ENCODE measurements at regions not wholly inside any gene's neighbourhood (a gene's known extent, or its start where the extent isn't known, plus 50 kb on each side); places are given as distances from the start of the nearest gene placed in this dataset.

- H3K27ac ChIP-seq (ENCODE audit: low read length), result no peak overlapping the region
- no peaks in the 10 kb centered on the region for H3K9me2 ChIP-seq (replicated peaks; ENCODE audit: insufficient read depth, low read length)
- no peak for DNase-seq
- no peaks in the 10 kb centered on the region for H4K20me1 ChIP-seq (ENCODE audit: insufficient read depth, low read length)
- no peaks in the 10 kb centered on the region for H3K4me1 ChIP-seq (ENCODE audit: low read length)
- H3K79me2 ChIP-seq (ENCODE audit: low read length), result no peaks in the 10 kb centered on the region
- TF ChIP-seq CTCF (IDR thresholded peaks at IDR 0.05; ENCODE audit: low read length) (no peak), EZH2phosphoT487 (IDR thresholded peaks at IDR 0.05; ENCODE audit: low read length) (no peak), EZH2 (optimal IDR thresholded peaks at IDR 0.05; ENCODE audit: low read depth, low read length) (no peak)
- H2AFZ ChIP-seq (ENCODE audit: low read length), result no peak overlapping the region
- no peak overlapping the region for H3K4me2 ChIP-seq (ENCODE audit: low read depth, low read length)
- no peak overlapping the region for H3K9ac ChIP-seq (ENCODE audit: low read length)
- H3K9me3 ChIP-seq (replicated peaks; ENCODE audit: insufficient read depth, low read length), result no peaks in the 10 kb centered on the region
- no peaks in the 10 kb centered on the region for H3F3A ChIP-seq (ENCODE audit: insufficient read depth, low read length)
- H3K4me3 ChIP-seq (ENCODE audit: low read length), result no peak overlapping the region
- no peaks in the 10 kb centered on the region for H3K27me3 ChIP-seq (replicated peaks; ENCODE audit: insufficient read depth, low read length)
- H3K36me3 ChIP-seq (replicated peaks; ENCODE audit: insufficient read depth, low read length), result no peaks in the 10 kb centered on the region
These were observed 75.8 kb downstream of the CAPZA3 start for GRCh38 chr12:18813753-18814152.

GRCh38 chr12:18818579-18819268 lies 80.8 kb downstream of the CAPZA3 start:
- no peaks in the 10 kb centered on the region for H4K20me1 ChIP-seq (ENCODE audit: insufficient read depth, low read length)
- H3K9me2 ChIP-seq (replicated peaks; ENCODE audit: insufficient read depth, low read length), result no peaks in the 10 kb centered on the region
- H2AFZ ChIP-seq (ENCODE audit: low read length), result no peak overlapping the region
- H3K9me3 ChIP-seq (replicated peaks; ENCODE audit: insufficient read depth, low read length), result no peaks in the 10 kb centered on the region
- no peaks in the 10 kb centered on the region for H3K79me2 ChIP-seq (ENCODE audit: low read length)
- H3K4me2 ChIP-seq (ENCODE audit: low read depth, low read length), result no peak overlapping the region
- H3K4me3 ChIP-seq (ENCODE audit: low read length), result no peak overlapping the region
- TF ChIP-seq EZH2phosphoT487 (IDR thresholded peaks at IDR 0.05; ENCODE audit: low read length) (no peak), EZH2 (optimal IDR thresholded peaks at IDR 0.05; ENCODE audit: low read depth, low read length) (no peak), CTCF (IDR thresholded peaks at IDR 0.05; ENCODE audit: low read length) (no peak)
- H3F3A ChIP-seq (ENCODE audit: insufficient read depth, low read length), result no peaks in the 10 kb centered on the region
- H3K9ac ChIP-seq (ENCODE audit: low read length), result no peak overlapping the region
- H3K27ac ChIP-seq (ENCODE audit: low read length), result no peak overlapping the region
- DNase-seq, result no peak
- H3K27me3 ChIP-seq (replicated peaks; ENCODE audit: insufficient read depth, low read length), result no peaks in the 10 kb centered on the region
- no peaks in the 10 kb centered on the region for H3K4me1 ChIP-seq (ENCODE audit: low read length)
- no peaks in the 10 kb centered on the region for H3K36me3 ChIP-seq (replicated peaks; ENCODE audit: insufficient read depth, low read length)

GRCh38 chr12:18819484-18819883 lies 81.6 kb downstream of the CAPZA3 start:
- no peak overlapping the region for H3K9ac ChIP-seq (ENCODE audit: low read length)
- H3K4me3 ChIP-seq (ENCODE audit: low read length), result no peak overlapping the region
- H3K27me3 ChIP-seq (replicated peaks; ENCODE audit: insufficient read depth, low read length), result no peaks in the 10 kb centered on the region
- H3K36me3 ChIP-seq (replicated peaks; ENCODE audit: insufficient read depth, low read length), result no peaks in the 10 kb centered on the region
- no peaks in the 10 kb centered on the region for H3K4me1 ChIP-seq (ENCODE audit: low read length)
- H3F3A ChIP-seq (ENCODE audit: insufficient read depth, low read length), result no peaks in the 10 kb centered on the region
- no peaks in the 10 kb centered on the region for H3K9me3 ChIP-seq (replicated peaks; ENCODE audit: insufficient read depth, low read length)
- TF ChIP-seq EZH2phosphoT487 (IDR thresholded peaks at IDR 0.05; ENCODE audit: low read length), result no peak
- TF ChIP-seq CTCF (IDR thresholded peaks at IDR 0.05; ENCODE audit: low read length), result no peak
- TF ChIP-seq EZH2 (optimal IDR thresholded peaks at IDR 0.05; ENCODE audit: low read depth, low read length), result no peak
- H3K9me2 ChIP-seq (replicated peaks; ENCODE audit: insufficient read depth, low read length), result no peaks in the 10 kb centered on the region
- H3K27ac ChIP-seq (ENCODE audit: low read length), result no peak overlapping the region
- H2AFZ ChIP-seq (ENCODE audit: low read length), result no peak overlapping the region
- no peak for DNase-seq
- no peak overlapping the region for H3K4me2 ChIP-seq (ENCODE audit: low read depth, low read length)
- H4K20me1 ChIP-seq (ENCODE audit: insufficient read depth, low read length), result no peaks in the 10 kb centered on the region
- H3K79me2 ChIP-seq (ENCODE audit: low read length), result no peaks in the 10 kb centered on the region
